ENCODE measurements at regions not wholly inside any gene's neighbourhood (a gene's known extent, or its start where the extent isn't known, plus 50 kb on each side); places are given as distances from the start of the nearest gene placed in this dataset.

GRCh38 chr9:86885232-86885631 is 62.1 kb downstream of the GAS1 start:
- 55 to 61% (median 56%) methylated on average over 5 of the region's 5 CpGs for WGBS, 5 donors
- no peak overlapping the region for H3K27ac ChIP-seq
- intact Hi-C loops (cut with DNase I; ENCODE audit: low total_unique reads), result no loop called here

GRCh38 chr9:86876621-86877196 is 70.6 kb downstream of the GAS1 start:
- TF ChIP-seq CTCF (IDR thresholded peaks at IDR 0.05 in 8 of 11, conservative IDR thresholded peaks at IDR 0.05 in 3 of 11), result no peak
- no peak for TF ChIP-seq POLR2AphosphoS5 (IDR thresholded peaks at IDR 0.05)
- TF ChIP-seq POLR2A (IDR thresholded peaks at IDR 0.05), result no peak

More at GRCh38 chr9:86885232-86885631, 62.1 kb downstream of the GAS1 start:
- Histone ChIP-seq H3K4me3 (no peak overlapping the region), H3K9me3 (no peaks in the 10 kb centered on the region), H3K27me3 (replicated peaks in 1 of 7) (peaks cover 0 to 11% (median 0%) of the 10 kb centered on the region in 7 donors), H3K36me3 (no peaks in the 10 kb centered on the region), H3K4me1 (no peaks in the 10 kb centered on the region)
- TF ChIP-seq CTCF (IDR thresholded peaks at IDR 0.05 in 8 of 11, conservative IDR thresholded peaks at IDR 0.05 in 3 of 11) (no peak), POLR2AphosphoS5 (IDR thresholded peaks at IDR 0.05) (no peak), POLR2A (IDR thresholded peaks at IDR 0.05) (no peak)
- DNase-seq, result no peak

GRCh38 chr9:86868616-86869015 is 78.7 kb downstream of the GAS1 start:
- 32 to 54% (median 38%) methylated on average over 2 of the region's 2 CpGs for WGBS, 5 donors

More at GRCh38 chr9:86876621-86877196, 70.6 kb downstream of the GAS1 start:
- Histone ChIP-seq H3K27me3 (replicated peaks in 1 of 7) (no peaks in the 10 kb centered on the region), H3K4me3 (no peak overlapping the region), H3K4me1 (no peaks in the 10 kb centered on the region), H3K36me3 (no peaks in the 10 kb centered on the region), H3K9me3 (no peaks in the 10 kb centered on the region), H3K27ac (no peak overlapping the region)
- 76 to 83% (median 80%) methylated on average over 13 of the region's 13 CpGs for WGBS, 5 donors
- DNase-seq, result no peak
- intact Hi-C loops (cut with DNase I; ENCODE audit: low total_unique reads), result no loop called here

More at GRCh38 chr9:86868616-86869015, 78.7 kb downstream of the GAS1 start:
- TF ChIP-seq POLR2AphosphoS5 (IDR thresholded peaks at IDR 0.05) (no peak), POLR2A (IDR thresholded peaks at IDR 0.05) (no peak), CTCF (IDR thresholded peaks at IDR 0.05 in 8 of 11, conservative IDR thresholded peaks at IDR 0.05 in 3 of 11) (no peak)
- Histone ChIP-seq H3K4me1 (no peaks in the 10 kb centered on the region), H3K4me3 (no peak overlapping the region), H3K36me3 (no peaks in the 10 kb centered on the region), H3K27me3 (replicated peaks in 1 of 7) (no peaks in the 10 kb centered on the region), H3K27ac (no peak overlapping the region), H3K9me3 (no peaks in the 10 kb centered on the region)
- intact Hi-C loops (cut with DNase I; ENCODE audit: low total_unique reads), result no loop called here
- no peak for DNase-seq

All from spleen (tissue), 11 donors.